NCI-H510A treated with DMSO at 0.1 percent for 48 hours (cell line): ENCODE measurements at regions not wholly inside any gene's neighbourhood (a gene's known extent, or its start where the extent isn't known, plus 50 kb on each side); places are given as distances from the start of the nearest gene placed in this dataset.

ENCODE experiments used
- DNase-seq: peaks from one replicate; lab custom pipeline; 2025; lab: John Stamatoyannopoulos, UW

- DNase-seq = no peak
These were observed 84.4 kb upstream of the SYPL1 start for GRCh38 chr7:106196460-106197021.

DNA sequence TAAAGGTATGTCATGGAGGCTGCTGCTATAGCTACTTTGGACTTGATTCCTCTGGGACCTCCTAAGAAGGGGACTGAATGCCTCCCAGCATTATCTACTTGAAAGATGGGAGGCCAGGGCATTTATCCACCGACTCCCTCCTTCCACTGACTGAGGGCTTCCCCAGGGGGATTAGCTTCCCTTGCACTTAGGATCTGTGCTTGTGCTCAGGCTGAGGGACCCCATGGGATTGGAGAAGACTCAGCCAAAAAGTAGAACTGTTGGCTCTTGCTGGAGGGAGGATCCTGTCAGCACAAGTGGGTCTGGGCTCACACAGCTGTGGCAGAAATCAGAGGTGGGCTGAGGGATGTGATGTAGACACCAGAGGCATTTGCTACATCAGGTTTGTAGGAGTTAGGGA is 81.5 kb upstream of the SYPL1 start:
- no peak for DNase-seq

- no peak for DNase-seq
These were observed 78.6 kb upstream of the SYPL1 start for GRCh38 chr7:106190589-106191330.

- DNase-seq = no peak
These were observed 75.7 kb upstream of the SYPL1 start for GRCh38 chr7:106187613-106188350.

GRCh38 chr7:106185719-106186118 is 73.6 kb upstream of the SYPL1 start:
- no peak for DNase-seq

DNA sequence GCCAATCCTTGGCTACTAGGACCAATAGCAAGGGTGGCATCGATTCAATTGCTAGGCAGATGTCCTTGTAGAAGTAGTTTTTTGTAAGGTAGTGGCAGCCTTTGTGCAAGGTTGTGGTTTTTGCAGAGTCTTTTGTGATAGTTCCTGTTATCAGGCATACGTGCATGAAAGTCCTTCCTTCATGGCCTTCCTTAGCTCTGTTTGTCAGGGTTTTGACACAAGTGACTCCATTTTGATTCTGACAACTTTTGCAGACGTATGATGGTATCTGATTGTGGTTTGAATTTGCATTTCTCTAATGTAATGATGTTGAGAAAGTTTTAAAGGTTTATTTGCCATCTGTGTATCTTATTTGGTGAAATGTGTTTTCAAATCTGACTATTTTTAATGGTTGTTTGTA is 71.8 kb upstream of the SYPL1 start:
- no peak for DNase-seq

GRCh38 chr7:106182904-106183303 is 70.8 kb upstream of the SYPL1 start:
- DNase-seq = no peak

GRCh38 chr7:106181658-106182265 is 69.7 kb upstream of the SYPL1 start:
- no peak for DNase-seq

DNA sequence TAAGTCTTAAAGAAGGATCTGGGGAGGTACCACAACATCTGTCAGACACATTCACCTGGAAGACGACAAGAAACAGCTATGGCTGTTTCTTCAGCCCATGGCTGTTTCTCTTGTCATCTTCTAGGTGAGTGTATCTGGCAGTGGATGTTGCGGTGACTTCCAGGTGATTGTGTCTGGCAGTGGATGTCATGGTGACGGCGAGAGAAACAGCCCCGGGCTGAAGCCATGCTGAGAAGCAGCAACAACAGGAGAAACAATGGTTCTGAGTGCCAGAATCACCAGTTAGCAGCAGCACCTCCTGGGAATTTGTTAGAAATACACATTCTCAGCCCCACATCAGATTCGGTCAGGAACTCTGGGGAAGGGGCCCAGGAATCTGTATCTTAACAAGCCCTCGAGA is 68.6 kb upstream of the SYPL1 start:
- no peak for DNase-seq

- no peak for DNase-seq
These were observed 67.1 kb upstream of the SYPL1 start for GRCh38 chr7:106179256-106179655.

DNA sequence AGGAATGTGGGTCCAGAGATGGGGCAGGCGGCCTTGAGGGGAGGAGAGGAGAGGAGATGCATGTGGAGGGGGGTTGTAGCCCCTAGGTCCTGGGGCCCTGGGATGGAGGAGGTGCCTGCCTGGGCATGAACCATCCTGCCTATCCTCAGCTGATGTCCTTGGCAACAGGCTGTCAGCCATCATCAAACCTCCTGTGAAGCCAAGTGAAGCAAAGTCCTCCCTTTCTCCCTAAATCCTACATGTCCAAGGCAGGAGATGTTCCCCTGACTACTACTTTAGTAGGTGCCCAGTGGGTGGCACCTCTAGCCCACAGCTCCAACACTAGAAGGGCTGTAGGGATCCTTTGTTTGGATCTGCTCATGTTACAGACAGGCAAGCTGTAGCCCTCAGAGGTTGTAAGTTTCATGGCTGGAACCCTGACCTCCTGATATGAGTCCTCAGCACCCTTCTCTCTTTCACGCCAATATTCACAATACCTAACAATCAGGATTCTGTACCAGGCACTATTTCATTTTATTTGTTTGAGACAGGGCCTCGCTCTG is 66.6 kb upstream of the SYPL1 start:
- DNase-seq = no peak

- no peak for DNase-seq
These were observed 65.9 kb upstream of the SYPL1 start for GRCh38 chr7:106177738-106178592.

GRCh38 chr7:106177300-106177690 is 65.2 kb upstream of the SYPL1 start:
- DNase-seq = no peak

GRCh38 chr7:106176414-106177299 is 64.5 kb upstream of the SYPL1 start:
- peak; percentile 51 for DNase-seq

DNA sequence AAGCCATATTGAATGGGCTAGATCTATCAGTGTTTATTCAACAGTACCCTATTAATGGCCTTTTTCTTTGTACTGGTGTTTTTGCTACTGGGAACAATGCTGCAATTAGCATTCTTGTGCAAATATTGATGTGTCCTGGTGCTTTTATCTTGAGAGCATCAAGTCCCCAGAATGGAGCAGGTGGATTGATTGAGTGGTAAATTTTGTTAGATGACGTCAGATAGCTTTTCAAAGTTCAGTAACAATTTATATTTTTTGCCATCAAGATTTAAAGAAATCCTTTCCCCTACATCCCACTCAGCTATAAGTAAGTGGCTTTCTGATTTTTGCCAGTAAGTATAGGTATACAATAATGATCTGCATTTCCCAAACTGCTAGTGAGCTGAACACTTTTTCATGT is 63.4 kb upstream of the SYPL1 start:
- no peak for DNase-seq

- no peak for DNase-seq
These were observed 58.5 kb upstream of the SYPL1 start for GRCh38 chr7:106170651-106171050.

GRCh38 chr7:106169821-106170610 is 57.9 kb upstream of the SYPL1 start:
- DNase-seq = no peak

- DNase-seq = no peak
These were observed 55.5 kb upstream of the SYPL1 start for GRCh38 chr7:106167439-106168136.

GRCh38 chr7:106166651-106167342 is 54.7 kb upstream of the SYPL1 start:
- DNase-seq = peak; percentile 41
